A549 (cell line): ENCODE measurements at regions not wholly inside any gene's neighbourhood (a gene's known extent, or its start where the extent isn't known, plus 50 kb on each side); places are given as distances from the start of the nearest gene placed in this dataset.
A peak's percentile ranks its signal among the peaks of the same experiment; 100 is the strongest.

Source experiments
- ATAC-seq, 2 experiments: fragments of 200-7000 bp in 1 of 2; fragments of >200 bp in 1 of 2; cut with Nextera tagmentation in 1 of 2; cut with Tn5 transposase in 1 of 2; 3 replicates each; pipeline versions ENCODE4 v1.8.0 to v1.9.1; 2018 to 2020; ENCODE audit warnings: mild to moderate bottlenecking in 1 of 2, moderate library complexity in 1 of 2
- CTCF ChIA-PET: fragments of 300-600 bp; sonication (Branson Sonifier 250); formaldehyde crosslinking; extraction: SDS; loops from one replicate; lab custom pipeline; 2021; ENCODE audit warnings: antibody characterized with exemption, inconsistent platforms; lab: Yijun Ruan, JAX
- POLR2A ChIA-PET: fragments of 350-600 bp; formaldehyde crosslinking; extraction: SDS; loops from one replicate; lab custom pipeline; 2021; ENCODE audit warnings: antibody characterized with exemption, inconsistent platforms; lab: Yijun Ruan, JAX
- DNase-seq, 2 experiments: peaks; one replicate each; pipeline versions ENCODE4 v3.0.0 to v3.0.0-alpha.2; 2011 to 2016; ENCODE audit warnings: low read depth in 1 of 2, low spot score in 1 of 2
- FAIRE-seq: peaks from 2 replicates; lab custom pipeline; 2011; peaks lifted over from hg19 to GRCh38; lab: Jason Lieb, UNC
- H3K27ac ChIP-seq, 2 experiments: fragments of >200 bp; sonication (Bioruptor Twin); formaldehyde crosslinking; 3 replicates each; pipeline ENCODE4 v1.5.1; 2016 to 2017
- H3K4me1 ChIP-seq: fragments of >200 bp; sonication (Bioruptor Twin); formaldehyde crosslinking; 3 replicates; pipeline ENCODE4 v1.6.1; 2016
- H3K4me2 ChIP-seq: fragments of >200 bp; sonication (Bioruptor Twin); formaldehyde crosslinking; 3 replicates; pipeline ENCODE4 v1.6.1; 2016
- H3K4me3 ChIP-seq: fragments of >200 bp; sonication (Bioruptor Twin); formaldehyde crosslinking; 3 replicates; pipeline ENCODE4 v1.5.1; 2016
- H3K9me3 ChIP-seq: fragments of >200 bp; sonication (Bioruptor Twin); formaldehyde crosslinking; 3 replicates; pipeline ENCODE4 v1.6.1; 2016
- ATOH8 ChIP-seq: fragments of 250-450 bp; sonication (Bioruptor Pico); IDR thresholded peaks from 2 replicates; pipeline ENCODE4 v1.5.0; 2020; ENCODE audit warnings: low read depth, mild to moderate bottlenecking, moderate library complexity
- BCL3 ChIP-seq: fragments of >200 bp; sonication (Bioruptor Twin); formaldehyde crosslinking; IDR thresholded peaks from 3 replicates; pipeline ENCODE4 v1.6.1; 2016
- BHLHE40 ChIP-seq: IDR thresholded peaks from 2 replicates; pipeline ENCODE4 v1.6.1; 2012; ENCODE audit warnings: low read depth, low read length, inconsistent platforms
- CBX2 ChIP-seq: fragments of 200-600 bp; sonication (generic); IDR thresholded peaks from 2 replicates; pipeline ENCODE4 v1.6.1; 2016; ENCODE audit warnings: low read depth, mild to moderate bottlenecking, borderline replicate concordance
- CBX8 ChIP-seq: fragments of 200-600 bp; sonication (generic); IDR thresholded peaks from 2 replicates; pipeline ENCODE4 v1.6.1; 2016
- E2F6 ChIP-seq: IDR thresholded peaks from 2 replicates; pipeline ENCODE4 v1.6.1; 2012; ENCODE audit warnings: low read depth, borderline replicate concordance
- EHF ChIP-seq: fragments of 250-450 bp; sonication (Bioruptor Pico); IDR thresholded peaks from 2 replicates; pipeline ENCODE4 v1.5.0; 2020; ENCODE audit warnings: mild to moderate bottlenecking
- EHMT2 ChIP-seq: fragments of 200-600 bp; sonication (generic); IDR thresholded peaks from 2 replicates; pipeline ENCODE4 v1.6.1; 2016; ENCODE audit warnings: antibody characterized with exemption, low read depth, mild to moderate bottlenecking, moderate library complexity
- FOSB ChIP-seq: fragments of 250-450 bp; sonication (Bioruptor Pico); IDR thresholded peaks from 2 replicates; pipeline ENCODE4 v1.5.0; 2020; ENCODE audit warnings: mild to moderate bottlenecking, moderate library complexity
- GATA3 ChIP-seq: IDR thresholded peaks from 2 replicates; pipeline ENCODE4 v1.6.1; 2012; ENCODE audit warnings: borderline replicate concordance
- HDAC2 ChIP-seq: fragments of 200-600 bp; sonication (generic); IDR thresholded peaks from 2 replicates; pipeline ENCODE4 v1.6.1; 2016
- HEYL ChIP-seq: fragments of 250-450 bp; sonication (Bioruptor Pico); IDR thresholded peaks from 2 replicates; pipeline ENCODE4 v1.8.0; 2021; ENCODE audit warnings: mild to moderate bottlenecking, moderate library complexity
- HOXA7 ChIP-seq: fragments of 250-450 bp; sonication (Bioruptor Pico); IDR thresholded peaks from 2 replicates; pipeline ENCODE4 v1.5.0; 2020; ENCODE audit warnings: mild to moderate bottlenecking, moderate library complexity
- KDM1A ChIP-seq: fragments of 200-600 bp; sonication (generic); IDR thresholded peaks from 2 replicates; pipeline ENCODE4 v1.6.1; 2016; ENCODE audit warnings: low read depth, mild to moderate bottlenecking
- KDM5A ChIP-seq: fragments of 200-600 bp; sonication (generic); IDR thresholded peaks from 2 replicates; pipeline ENCODE4 v1.6.1; 2016; ENCODE audit warnings: antibody characterized with exemption, mild to moderate bottlenecking
- MAFK ChIP-seq: fragments of 450-650 bp; IDR thresholded peaks from 2 replicates; pipeline ENCODE4 v1.6.1; 2014; ENCODE audit not compliant: partially characterized antibody
- MAZ ChIP-seq: fragments of 150-350 bp; IDR thresholded peaks from 2 replicates; pipeline ENCODE4 v1.6.1; 2014; ENCODE audit warnings: antibody characterized with exemption, low read depth, low read length, borderline replicate concordance
- MYC ChIP-seq: IDR thresholded peaks from 2 replicates; pipeline ENCODE4 v1.6.1; 2012; ENCODE audit warnings: mild to moderate bottlenecking, inconsistent platforms, low read length, improper control_type of control experiment, borderline replicate concordance
- NPAS2 ChIP-seq: fragments of 250-450 bp; sonication (Bioruptor Pico); IDR thresholded peaks from 2 replicates; pipeline ENCODE4 v1.8.0; 2022; ENCODE audit warnings: mild to moderate bottlenecking, moderate library complexity, borderline replicate concordance
- PBX3 ChIP-seq: IDR thresholded peaks from 2 replicates; pipeline ENCODE4 v1.6.1; 2012
- PHF8 ChIP-seq: fragments of 200-600 bp; sonication (generic); IDR thresholded peaks from 2 replicates; pipeline ENCODE4 v1.6.1; 2016; ENCODE audit warnings: low read depth, mild to moderate bottlenecking, antibody characterized with exemption, moderate library complexity, borderline replicate concordance
- POLR2AphosphoS2 ChIP-seq: conservative IDR thresholded peaks from 2 replicates; pipeline ENCODE4 v1.6.1; 2012; ENCODE audit warnings: low read length, improper control_type of control experiment, inconsistent platforms
- RAD21 ChIP-seq, 2 experiments: fragments of >200 bp in 1 of 2; sonication (Bioruptor Twin) in 1 of 2; formaldehyde crosslinking in 1 of 2; IDR thresholded peaks in 1 of 2; conservative IDR thresholded peaks in 1 of 2; 2 replicates in 1 of 2; 3 replicates in 1 of 2; pipeline ENCODE4 v1.6.1; 2012 to 2018; ENCODE audit warnings: inconsistent platforms in 1 of 2
- RARB ChIP-seq: fragments of 250-450 bp; sonication (Bioruptor Pico); IDR thresholded peaks from 2 replicates; pipeline ENCODE4 v1.8.0; 2021; ENCODE audit warnings: mild to moderate bottlenecking, moderate library complexity
- RCOR1 ChIP-seq: fragments of 150-350 bp; IDR thresholded peaks from 2 replicates; pipeline ENCODE4 v1.6.1; 2014; ENCODE audit warnings: antibody characterized with exemption, low read length, low read depth
- RFX5 ChIP-seq: fragments of 450-650 bp; IDR thresholded peaks from 2 replicates; pipeline ENCODE4 v1.7.1; 2014; ENCODE audit warnings: antibody characterized with exemption, mild to moderate bottlenecking, moderate library complexity
- SMC3 ChIP-seq: fragments of >200 bp; sonication (Bioruptor Twin); formaldehyde crosslinking; IDR thresholded peaks from 3 replicates; pipeline ENCODE4 v1.6.1; 2018; ENCODE audit warnings: inconsistent platforms
- TP53 ChIP-seq: fragments of 250-450 bp; sonication (Bioruptor Pico); IDR thresholded peaks from 2 replicates; pipeline ENCODE4 v1.5.0; 2021; ENCODE audit warnings: mild to moderate bottlenecking, moderate library complexity
- ZFP36 ChIP-seq: fragments of 450-650 bp; IDR thresholded peaks from 2 replicates; pipeline ENCODE4 v1.6.1; 2014; ENCODE audit warnings: borderline replicate concordance; ENCODE audit not compliant: partially characterized antibody
- ZSCAN20 ChIP-seq: fragments of 250-450 bp; sonication (Bioruptor Pico); IDR thresholded peaks from 2 replicates; pipeline ENCODE4 v1.8.0; 2022; ENCODE audit warnings: mild to moderate bottlenecking, moderate library complexity
- WGBS: methylation state at CpG from one replicate; pipeline ENCODE4 v1.1.6; 2017; ENCODE audit errors: missing lambda C conversion rate; 5-methylcytosine and 5-hydroxymethylcytosine counted together

GRCh38 chr9:73423891-73424290 is 272.2 kb downstream of the ANXA1 start:
- no peak for DNase-seq
- WGBS = 58% methylated on average over 1 of the region's 1 CpG
- Histone ChIP-seq H3K9me3 (no peaks in the 10 kb centered on the region), H3K27ac (no peak overlapping the region), H3K4me2 (no peak overlapping the region), H3K4me1 (no peaks in the 10 kb centered on the region), H3K4me3 (no peak overlapping the region)
- no peak for ATAC-seq
- peak; percentile 67 for FAIRE-seq
- TF ChIP-seq FOSB (CRISPR knock-in tag) (no peak), CBX2 (no peak), MAFK (no peak)
- POLR2A ChIA-PET = no interaction called here
- CTCF ChIA-PET = no interaction called here

- H3K4me1 ChIP-seq = no peaks in the 10 kb centered on the region
- POLR2A ChIA-PET = no interaction called here
- 19% methylated on average over 5 of the region's 5 CpGs for WGBS
- H3K9me3 ChIP-seq = no peaks in the 10 kb centered on the region
- FAIRE-seq = no peak
- no peak overlapping the region for H3K4me3 ChIP-seq
- TF ChIP-seq RFX5 (no peak), RARB (CRISPR knock-in tag) (no peak), ZSCAN20 (CRISPR knock-in tag) (no peak), HDAC2 (no peak), ATOH8 (no peak), EHF (CRISPR knock-in tag) (no peak), NPAS2 (CRISPR knock-in tag) (no peak), KDM5A (no peak), PBX3 (no peak), BHLHE40 (no peak), BCL3 (no peak), CBX8 (no peak)
- TF ChIP-seq, all 56 proteins: peak for 0
- CTCF ChIA-PET = no interaction called here
- ATAC-seq (no peak), DNase-seq (no peak)
- H3K27ac ChIP-seq = no peak overlapping the region
- H3K4me2 ChIP-seq = no peak overlapping the region
Measured at GRCh38 chr9:73426269-73426668, 274.6 kb downstream of the ANXA1 start.

- FAIRE-seq = no peak
- CTCF ChIA-PET = no interaction called here
Measured at GRCh38 chr9:73434826-73435225, 283.2 kb downstream of the ANXA1 start.

GRCh38 chr9:73437758-73438157 is 286.1 kb downstream of the ANXA1 start:
- ATAC-seq = peak in 1 of 2 experiments; percentile 86; a peak in 2 of 6 replicates
- H3K9me3 ChIP-seq = no peaks in the 10 kb centered on the region
- 6% methylated on average over 1 of the region's 1 CpG for WGBS
- CTCF ChIA-PET = no interaction called here
- peaks cover 8% of the 10 kb centered on the region; the same call in 2 of the 3 replicates for H3K4me1 ChIP-seq
- FAIRE-seq = no peak
- peak overlapping the region in 1 of 2 experiments; percentile 35; a peak in 2 of 6 replicates for H3K27ac ChIP-seq
- H3K4me3 ChIP-seq = no peak overlapping the region
- POLR2A ChIA-PET = no interaction called here
- peak overlapping the region; percentile 26; the same call in 1 of the 3 replicates for H3K4me2 ChIP-seq
- TF ChIP-seq EHMT2 (no peak), MAZ (no peak), GATA3 (no peak), E2F6 (no peak), RCOR1 (no peak), RAD21 (conservative IDR thresholded peaks at IDR 0.05 in 1 of 2, IDR thresholded peaks at IDR 0.05 in 1 of 2) (no peak), HOXA7 (CRISPR knock-in tag) (no peak), HEYL (CRISPR knock-in tag) (no peak), ATOH8 (no peak), KDM1A (no peak)
- DNase-seq = peak in 1 of 2 experiments; percentile 20

More at GRCh38 chr9:73434826-73435225, 283.2 kb downstream of the ANXA1 start:
- no peak for TF ChIP-seq POLR2AphosphoS2
- no peak for TF ChIP-seq SMC3
- TF ChIP-seq PHF8 = no peak
- TF ChIP-seq MAFK = no peak
- no peak for TF ChIP-seq TP53 (CRISPR knock-in tag)
- TF ChIP-seq MYC = no peak
- TF ChIP-seq ZFP36 = no peak
- DNase-seq (no peak), ATAC-seq (no peak)
- Histone ChIP-seq H3K27ac (no peak overlapping the region), H3K4me3 (no peak overlapping the region), H3K9me3 (no peaks in the 10 kb centered on the region), H3K4me1 (peaks cover 8% of the 10 kb centered on the region; the same call in 2 of the 3 replicates), H3K4me2 (no peak overlapping the region)
- WGBS = 44% methylated on average over 2 of the region's 2 CpGs
- POLR2A ChIA-PET = no interaction called here
